ENCODE measurements at regions not wholly inside any gene's neighbourhood (a gene's known extent, or its start where the extent isn't known, plus 50 kb on each side); places are given as distances from the start of the nearest gene placed in this dataset.

- TF ChIP-seq, protein P1, sequence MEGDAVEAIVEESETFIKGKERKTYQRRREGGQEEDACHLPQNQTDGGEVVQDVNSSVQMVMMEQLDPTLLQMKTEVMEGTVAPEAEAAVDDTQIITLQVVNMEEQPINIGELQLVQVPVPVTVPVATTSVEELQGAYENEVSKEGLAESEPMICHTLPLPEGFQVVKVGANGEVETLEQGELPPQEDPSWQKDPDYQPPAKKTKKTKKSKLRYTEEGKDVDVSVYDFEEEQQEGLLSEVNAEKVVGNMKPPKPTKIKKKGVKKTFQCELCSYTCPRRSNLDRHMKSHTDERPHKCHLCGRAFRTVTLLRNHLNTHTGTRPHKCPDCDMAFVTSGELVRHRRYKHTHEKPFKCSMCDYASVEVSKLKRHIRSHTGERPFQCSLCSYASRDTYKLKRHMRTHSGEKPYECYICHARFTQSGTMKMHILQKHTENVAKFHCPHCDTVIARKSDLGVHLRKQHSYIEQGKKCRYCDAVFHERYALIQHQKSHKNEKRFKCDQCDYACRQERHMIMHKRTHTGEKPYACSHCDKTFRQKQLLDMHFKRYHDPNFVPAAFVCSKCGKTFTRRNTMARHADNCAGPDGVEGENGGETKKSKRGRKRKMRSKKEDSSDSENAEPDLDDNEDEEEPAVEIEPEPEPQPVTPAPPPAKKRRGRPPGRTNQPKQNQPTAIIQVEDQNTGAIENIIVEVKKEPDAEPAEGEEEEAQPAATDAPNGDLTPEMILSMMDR (IDR thresholded peaks at IDR 0.05): no peak
- TF ChIP-seq POLR2AphosphoS5 (IDR thresholded peaks at IDR 0.05; ENCODE audit: low read depth, low read length): no peak
These were observed 302.2 kb upstream of the CNTN3 start for GRCh38 chr3:74916696-74917095.

All from Panc1 (cell line).